ENCODE measurements at regions not wholly inside any gene's neighbourhood (a gene's known extent, or its start where the extent isn't known, plus 50 kb on each side); places are given as distances from the start of the nearest gene placed in this dataset.

DNA sequence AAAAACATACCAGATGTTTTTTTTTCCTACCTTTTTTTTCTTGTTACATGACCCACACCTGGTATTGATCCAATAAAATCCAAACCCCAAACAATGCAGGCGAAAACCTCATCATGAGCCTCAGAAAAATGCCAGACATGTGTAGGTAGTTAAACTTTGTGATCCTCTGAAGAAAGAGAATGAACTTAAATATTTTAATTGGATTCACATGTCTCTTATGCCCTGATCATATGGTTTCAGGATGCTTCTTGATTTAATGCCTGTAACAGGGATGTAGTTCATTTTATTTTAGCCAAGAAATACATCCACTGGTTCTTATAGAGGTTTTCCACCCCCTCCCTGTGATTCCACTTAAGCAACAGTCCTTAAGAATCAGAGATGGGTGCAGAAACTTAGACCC is 451.6 kb downstream of the TYW1 start:
- no peaks in the 10 kb centered on the region for H3K36me3 ChIP-seq (ENCODE audit: control insufficient read depth, insufficient read depth, low read length)
- TF ChIP-seq CTCF (IDR thresholded peaks at IDR 0.05; ENCODE audit: insufficient read depth, low read length, poor library complexity, severe bottlenecking) = no peak
- H3K4me3 ChIP-seq (replicated peaks; ENCODE audit: low read depth, low read length) = no peak overlapping the region
- no peak for DNase-seq (ENCODE audit: extremely low read depth, insufficient read length)
- H3K27me3 ChIP-seq (replicated peaks; ENCODE audit: control insufficient read depth, insufficient read depth, low read length) = no peaks in the 10 kb centered on the region

GRCh38 chr7:67450171-67450570 is 453.5 kb downstream of the TYW1 start:
- no peaks in the 10 kb centered on the region; the same call in 1 of the 2 replicates for H3K27me3 ChIP-seq (replicated peaks; ENCODE audit: control insufficient read depth, insufficient read depth, low read length)
- no peak overlapping the region for H3K4me3 ChIP-seq (replicated peaks; ENCODE audit: low read depth, low read length)
- no peak for DNase-seq (ENCODE audit: extremely low read depth, insufficient read length)
- no peaks in the 10 kb centered on the region for H3K36me3 ChIP-seq (ENCODE audit: control insufficient read depth, insufficient read depth, low read length)
- TF ChIP-seq CTCF (IDR thresholded peaks at IDR 0.05; ENCODE audit: insufficient read depth, low read length, poor library complexity, severe bottlenecking) = no peak

DNA sequence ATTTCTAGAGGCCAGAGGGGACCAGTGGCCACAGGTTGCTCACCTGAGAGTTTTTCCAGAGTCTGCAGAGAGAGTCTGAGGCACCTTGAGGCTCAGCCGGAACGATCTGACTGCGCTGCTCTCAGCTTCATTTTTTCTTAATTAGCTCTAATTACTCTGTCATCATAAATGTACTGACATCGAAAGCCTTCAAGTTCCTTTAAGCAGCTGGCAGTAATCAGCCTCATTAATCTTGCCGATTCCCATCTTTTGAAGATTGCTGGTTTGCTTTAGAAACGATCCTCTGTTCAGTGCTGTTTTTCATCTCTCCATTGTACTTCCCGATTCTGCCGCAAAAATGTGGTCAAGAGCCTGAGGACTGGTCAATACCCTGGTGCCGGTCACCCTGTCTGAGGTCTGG is 454.7 kb downstream of the TYW1 start:
- no peaks in the 10 kb centered on the region; the same call in 1 of the 2 replicates for H3K27me3 ChIP-seq (replicated peaks; ENCODE audit: control insufficient read depth, insufficient read depth, low read length)
- no peak overlapping the region for H3K4me3 ChIP-seq (replicated peaks; ENCODE audit: low read depth, low read length)
- H3K36me3 ChIP-seq (ENCODE audit: control insufficient read depth, insufficient read depth, low read length) = no peaks in the 10 kb centered on the region
- DNase-seq (ENCODE audit: extremely low read depth, insufficient read length) = no peak
- no peak for TF ChIP-seq CTCF (IDR thresholded peaks at IDR 0.05; ENCODE audit: insufficient read depth, low read length, poor library complexity, severe bottlenecking)

- H3K4me3 ChIP-seq (replicated peaks; ENCODE audit: low read depth, low read length) = no peak overlapping the region
- TF ChIP-seq CTCF (IDR thresholded peaks at IDR 0.05; ENCODE audit: insufficient read depth, low read length, poor library complexity, severe bottlenecking) = no peak
- H3K36me3 ChIP-seq (ENCODE audit: control insufficient read depth, insufficient read depth, low read length) = no peaks in the 10 kb centered on the region
- DNase-seq (ENCODE audit: extremely low read depth, insufficient read length) = no peak
- no peaks in the 10 kb centered on the region; the same call in 1 of the 2 replicates for H3K27me3 ChIP-seq (replicated peaks; ENCODE audit: control insufficient read depth, insufficient read depth, low read length)
Observed at GRCh38 chr7:67452516-67453026, 455.9 kb downstream of the TYW1 start.

DNA sequence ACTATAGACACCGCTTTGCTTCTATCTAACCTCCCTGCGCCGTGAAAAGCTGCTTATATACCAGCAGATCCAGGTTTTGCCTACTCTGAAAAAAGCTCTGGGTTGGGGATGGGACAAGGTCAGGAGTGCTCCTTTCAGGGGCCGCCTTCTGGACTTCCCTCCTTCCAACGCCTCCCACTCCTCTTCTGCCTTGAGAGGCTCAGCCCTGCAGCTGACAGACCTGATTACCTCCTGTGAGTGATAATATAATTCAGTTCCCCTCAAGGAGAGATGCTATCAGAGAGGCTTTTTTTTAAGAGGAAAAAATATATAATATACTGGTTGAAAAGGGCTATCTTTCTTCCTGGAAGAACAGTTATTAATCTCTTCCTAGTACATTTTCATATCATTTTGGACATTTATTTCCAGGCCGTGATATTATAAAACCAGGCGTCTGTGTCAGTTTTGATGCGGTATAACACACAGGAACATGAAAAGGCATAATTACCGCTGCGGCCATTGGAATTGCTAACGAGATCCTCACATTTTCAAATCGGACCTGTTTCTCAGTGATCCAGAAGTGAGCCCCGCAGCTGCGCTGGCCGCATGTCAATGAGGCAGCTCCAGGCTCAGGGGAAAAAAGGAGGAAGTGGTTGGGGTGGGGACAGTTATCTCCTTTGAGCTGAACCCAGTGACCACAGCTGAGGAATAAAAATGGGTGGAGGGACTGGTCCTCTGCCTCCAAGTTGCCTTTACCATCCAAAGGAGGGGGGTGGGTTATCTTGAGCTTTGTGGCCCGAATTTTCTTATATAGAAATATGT is 457.1 kb downstream of the TYW1 start:
- DNase-seq (ENCODE audit: extremely low read depth, insufficient read length) = no peak
- Histone ChIP-seq H3K27me3 (replicated peaks; ENCODE audit: control insufficient read depth, insufficient read depth, low read length) (no peaks in the 10 kb centered on the region; the same call in 1 of the 2 replicates), H3K36me3 (ENCODE audit: control insufficient read depth, insufficient read depth, low read length) (no peaks in the 10 kb centered on the region), H3K4me3 (replicated peaks; ENCODE audit: low read depth, low read length) (no peak overlapping the region)
- TF ChIP-seq CTCF (IDR thresholded peaks at IDR 0.05; ENCODE audit: insufficient read depth, low read length, poor library complexity, severe bottlenecking) = no peak

Measured in GM06990 (cell line).